NOMO-1 (cell line): ENCODE measurements at regions not wholly inside any gene's neighbourhood (a gene's known extent, or its start where the extent isn't known, plus 50 kb on each side); places are given as distances from the start of the nearest gene placed in this dataset.
A peak's percentile ranks its signal among the peaks of the same experiment; 100 is the strongest.

ENCODE experiments used
- DNase-seq, 2 experiments: peaks; one replicate each; lab custom pipeline; 2025; ENCODE audit not compliant: unreplicated experiment in 2 of 2; lab: John Stamatoyannopoulos, UW

- DNase-seq = no peak
Measured at GRCh38 chr6:144855375-144855774, 570.2 kb downstream of the UTRN start.

- no peak for DNase-seq
Measured at GRCh38 chr6:144855812-144856531, 570.8 kb downstream of the UTRN start.

GRCh38 chr6:144856622-144857021 lies 571.5 kb downstream of the UTRN start:
- DNase-seq = no peak

GRCh38 chr6:144857086-144857485 lies 572.0 kb downstream of the UTRN start:
- DNase-seq = peak in 1 of 2 experiments; percentile 59

- no peak for DNase-seq
Measured at GRCh38 chr6:144862769-144863168, 577.6 kb downstream of the UTRN start.

GRCh38 chr6:144867761-144868160 lies 582.6 kb downstream of the UTRN start:
- DNase-seq = no peak

- DNase-seq = no peak
Measured at GRCh38 chr6:144870782-144871181, 585.6 kb downstream of the UTRN start.

- DNase-seq = no peak
Measured at GRCh38 chr6:144873623-144874378, 588.7 kb downstream of the UTRN start.

- DNase-seq = no peak
Measured at GRCh38 chr6:144876689-144877088, 591.6 kb downstream of the UTRN start.

- no peak for DNase-seq
Measured at GRCh38 chr6:144877118-144877517, 592.0 kb downstream of the UTRN start.

- no peak for DNase-seq
Measured at GRCh38 chr6:144878577-144878976, 593.4 kb downstream of the UTRN start.

- DNase-seq = no peak
Measured at GRCh38 chr6:144879436-144879835, 594.3 kb downstream of the UTRN start.

- no peak for DNase-seq
Measured at GRCh38 chr6:144882425-144882824, 597.3 kb downstream of the UTRN start.

GRCh38 chr6:144883915-144884314 lies 598.8 kb downstream of the UTRN start:
- DNase-seq = no peak

- DNase-seq = no peak
Measured at GRCh38 chr6:144885817-144886216, 600.7 kb downstream of the UTRN start.

- DNase-seq = no peak
Measured at GRCh38 chr6:144886682-144887081, 601.5 kb downstream of the UTRN start.

- no peak for DNase-seq
Measured at GRCh38 chr6:144888621-144889020, 603.5 kb downstream of the UTRN start.

- no peak for DNase-seq
Measured at GRCh38 chr6:144893680-144894151, 608.6 kb downstream of the UTRN start.

GRCh38 chr6:144894240-144894639 lies 609.1 kb downstream of the UTRN start:
- no peak for DNase-seq

- DNase-seq = no peak
Measured at GRCh38 chr6:144895313-144896278, 610.5 kb downstream of the UTRN start.

- DNase-seq = no peak
Measured at GRCh38 chr6:144896289-144896688, 611.2 kb downstream of the UTRN start.
